Stimulated activated naive CD8-positive, alpha-beta T cell treated with anti-CD3 and anti-CD28 coated beads, Interleukin-15, amount 100 ng/mL, for 72 hours (primary cell): ENCODE measurements at regions not wholly inside any gene's neighbourhood (a gene's known extent, or its start where the extent isn't known, plus 50 kb on each side); places are given as distances from the start of the nearest gene placed in this dataset.

Experiments used
- ATAC-seq: fragments of 150-1000 bp; cut with Tn5 transposase; 2 replicates; pipeline ENCODE4 v1.10.0; 2021; ENCODE audit warnings: mild to moderate bottlenecking, moderate library complexity
- DNase-seq, 2 donors: peaks; one replicate each; pipeline ENCODE4 v3.0.0; 2021 to 2022
- H3K27ac Mint-ChIP-seq, 2 donors: one replicate each; pipeline ENCODE4 v1.8.0; 2022; ENCODE audit warnings: mild to moderate bottlenecking in 2 of 2, mixed read lengths in 2 of 2, moderate library complexity in 2 of 2
- H3K27me3 Mint-ChIP-seq: one replicate; pipeline ENCODE4 v1.8.0; 2022; ENCODE audit warnings: mixed read lengths
- H3K4me1 Mint-ChIP-seq: one replicate; pipeline ENCODE4 v1.8.0; 2022; ENCODE audit warnings: mild to moderate bottlenecking, mixed read lengths
- H3K4me3 Mint-ChIP-seq, 2 donors: one replicate each; pipeline ENCODE4 v1.8.0; 2022; ENCODE audit warnings: mild to moderate bottlenecking in 2 of 2, mixed read lengths in 2 of 2, moderate library complexity in 1 of 2
- H3K9me3 Mint-ChIP-seq, 2 donors: one replicate each; pipeline ENCODE4 v1.8.0; 2022; ENCODE audit warnings: mixed read lengths in 2 of 2

GRCh38 chr3:31438742-31439141, 94.0 kb upstream of the STT3B start:
- no peak overlapping the region for H3K27ac Mint-ChIP-seq
- H3K4me3 Mint-ChIP-seq: no peak overlapping the region
- ATAC-seq: no peak
- DNase-seq: no peak
- peaks cover 11% of the 10 kb centered on the region for H3K4me1 Mint-ChIP-seq
- peaks cover 21 to 26% of the 10 kb centered on the region in 2 donors for H3K9me3 Mint-ChIP-seq
- H3K27me3 Mint-ChIP-seq: no peaks in the 10 kb centered on the region

- H3K27me3 Mint-ChIP-seq: no peaks in the 10 kb centered on the region
- DNase-seq (no peak), ATAC-seq (no peak)
- peaks cover 18 to 26% of the 10 kb centered on the region in 2 donors for H3K9me3 Mint-ChIP-seq
- H3K4me1 Mint-ChIP-seq: peaks cover 11% of the 10 kb centered on the region
- no peak overlapping the region for H3K4me3 Mint-ChIP-seq
- no peak overlapping the region for H3K27ac Mint-ChIP-seq
Measured at GRCh38 chr3:31439890-31440750, 92.6 kb upstream of the STT3B start.

- DNase-seq (no peak), ATAC-seq (no peak)
- Mint-ChIP-seq H3K27me3 (no peaks in the 10 kb centered on the region), H3K9me3 (peaks cover 16 to 22% of the 10 kb centered on the region in 2 donors), H3K27ac (peak overlapping the region in 1 of 2 donors; percentile 13), H3K4me1 (peaks cover 11% of the 10 kb centered on the region), H3K4me3 (no peak overlapping the region)
Measured at GRCh38 chr3:31440878-31441277, 91.8 kb upstream of the STT3B start.

GRCh38 chr3:31442755-31443154, 90.0 kb upstream of the STT3B start:
- Mint-ChIP-seq H3K27ac (no peak overlapping the region), H3K27me3 (no peaks in the 10 kb centered on the region), H3K4me3 (no peak overlapping the region), H3K4me1 (peaks cover 11% of the 10 kb centered on the region), H3K9me3 (peaks cover 3 to 4% of the 10 kb centered on the region in 2 donors)
- ATAC-seq (no peak), DNase-seq (no peak)

- Mint-ChIP-seq H3K9me3 (peaks cover 5 to 10% of the 10 kb centered on the region in 2 donors), H3K4me1 (peaks cover 26% of the 10 kb centered on the region), H3K4me3 (no peak overlapping the region), H3K27me3 (no peaks in the 10 kb centered on the region), H3K27ac (no peak overlapping the region)
- DNase-seq: no peak
- ATAC-seq: no peak
Measured at GRCh38 chr3:31444220-31445142, 88.2 kb upstream of the STT3B start.

- peaks cover 24% of the 10 kb centered on the region for H3K4me1 Mint-ChIP-seq
- peaks cover 5 to 10% of the 10 kb centered on the region in 2 donors for H3K9me3 Mint-ChIP-seq
- DNase-seq (no peak), ATAC-seq (no peak)
- H3K27ac Mint-ChIP-seq: no peak overlapping the region
- no peak overlapping the region for H3K4me3 Mint-ChIP-seq
- no peaks in the 10 kb centered on the region for H3K27me3 Mint-ChIP-seq
Measured at GRCh38 chr3:31445701-31446100, 87.0 kb upstream of the STT3B start.

- H3K27me3 Mint-ChIP-seq: no peaks in the 10 kb centered on the region
- H3K4me1 Mint-ChIP-seq: peaks cover 21% of the 10 kb centered on the region
- peaks cover 9 to 10% of the 10 kb centered on the region in 2 donors for H3K9me3 Mint-ChIP-seq
- ATAC-seq (peak; percentile 56), DNase-seq (peak in 1 of 2 donors; percentile 21)
- H3K27ac Mint-ChIP-seq: no peak overlapping the region
- H3K4me3 Mint-ChIP-seq: no peak overlapping the region
Measured at GRCh38 chr3:31448035-31448881, 84.5 kb upstream of the STT3B start.

- DNase-seq: no peak
- ATAC-seq: peak; percentile 33
- Mint-ChIP-seq H3K9me3 (peaks cover 9 to 10% of the 10 kb centered on the region in 2 donors), H3K27me3 (no peaks in the 10 kb centered on the region), H3K4me1 (peaks cover 21% of the 10 kb centered on the region), H3K27ac (no peak overlapping the region), H3K4me3 (no peak overlapping the region)
Measured at GRCh38 chr3:31448882-31449243, 83.9 kb upstream of the STT3B start.

GRCh38 chr3:31449318-31449717, 83.4 kb upstream of the STT3B start:
- DNase-seq (no peak), ATAC-seq (no peak)

GRCh38 chr3:31450345-31450744, 82.4 kb upstream of the STT3B start:
- Mint-ChIP-seq H3K4me1 (peaks cover 21% of the 10 kb centered on the region), H3K4me3 (no peak overlapping the region), H3K27me3 (no peaks in the 10 kb centered on the region), H3K9me3 (peaks cover 14% of the 10 kb centered on the region in 2 donors), H3K27ac (no peak overlapping the region)
- no peak for DNase-seq
- ATAC-seq: no peak

More at GRCh38 chr3:31449318-31449717, 83.4 kb upstream of the STT3B start:
- Mint-ChIP-seq H3K27ac (peak overlapping the region in 1 of 2 donors; percentile 36), H3K9me3 (peaks cover 9 to 10% of the 10 kb centered on the region in 2 donors), H3K4me1 (peaks cover 21% of the 10 kb centered on the region), H3K27me3 (no peaks in the 10 kb centered on the region), H3K4me3 (no peak overlapping the region)

GRCh38 chr3:31452495-31453106, 80.1 kb upstream of the STT3B start:
- Mint-ChIP-seq H3K4me1 (peaks cover 21% of the 10 kb centered on the region), H3K4me3 (no peak overlapping the region), H3K9me3 (peaks cover 16 to 17% of the 10 kb centered on the region in 2 donors), H3K27ac (no peak overlapping the region), H3K27me3 (no peaks in the 10 kb centered on the region)
- DNase-seq (no peak), ATAC-seq (no peak)

GRCh38 chr3:31453430-31453829, 79.3 kb upstream of the STT3B start:
- peaks cover 16% of the 10 kb centered on the region in 2 donors for H3K9me3 Mint-ChIP-seq
- peaks cover 15% of the 10 kb centered on the region for H3K4me1 Mint-ChIP-seq
- no peak for ATAC-seq

GRCh38 chr3:31455524-31455923, 77.2 kb upstream of the STT3B start:
- H3K27me3 Mint-ChIP-seq: no peaks in the 10 kb centered on the region
- H3K27ac Mint-ChIP-seq: no peak overlapping the region
- peaks cover 8 to 10% of the 10 kb centered on the region in 2 donors for H3K9me3 Mint-ChIP-seq
- no peak for ATAC-seq
- no peaks in the 10 kb centered on the region for H3K4me1 Mint-ChIP-seq
- no peak for DNase-seq
- H3K4me3 Mint-ChIP-seq: no peak overlapping the region

More at GRCh38 chr3:31453430-31453829, 79.3 kb upstream of the STT3B start:
- no peak overlapping the region for H3K4me3 Mint-ChIP-seq
- H3K27ac Mint-ChIP-seq: no peak overlapping the region
- DNase-seq: no peak
- H3K27me3 Mint-ChIP-seq: no peaks in the 10 kb centered on the region

- no peaks in the 10 kb centered on the region for H3K27me3 Mint-ChIP-seq
- peaks cover 8 to 14% of the 10 kb centered on the region in 2 donors for H3K9me3 Mint-ChIP-seq
- ATAC-seq (no peak), DNase-seq (no peak)
- H3K4me1 Mint-ChIP-seq: no peaks in the 10 kb centered on the region
- no peak overlapping the region for H3K4me3 Mint-ChIP-seq
- no peak overlapping the region for H3K27ac Mint-ChIP-seq
Measured at GRCh38 chr3:31456373-31456772, 76.4 kb upstream of the STT3B start.

GRCh38 chr3:31461426-31461825, 71.3 kb upstream of the STT3B start:
- H3K27me3 Mint-ChIP-seq: no peaks in the 10 kb centered on the region
- no peak for ATAC-seq
- H3K4me1 Mint-ChIP-seq: peaks cover 32% of the 10 kb centered on the region
- H3K27ac Mint-ChIP-seq: no peak overlapping the region
- DNase-seq: no peak
- H3K9me3 Mint-ChIP-seq: peaks cover 0 to 4% of the 10 kb centered on the region in 2 donors
- no peak overlapping the region for H3K4me3 Mint-ChIP-seq
